ENCODE measurements at regions not wholly inside any gene's neighbourhood (a gene's known extent, or its start where the extent isn't known, plus 50 kb on each side); places are given as distances from the start of the nearest gene placed in this dataset.
"Not testable (repeated sequence)": the region's sequence is repeated elsewhere in the genome, so short reads cannot be mapped to it uniquely, and the experiment has no call there.

DNA sequence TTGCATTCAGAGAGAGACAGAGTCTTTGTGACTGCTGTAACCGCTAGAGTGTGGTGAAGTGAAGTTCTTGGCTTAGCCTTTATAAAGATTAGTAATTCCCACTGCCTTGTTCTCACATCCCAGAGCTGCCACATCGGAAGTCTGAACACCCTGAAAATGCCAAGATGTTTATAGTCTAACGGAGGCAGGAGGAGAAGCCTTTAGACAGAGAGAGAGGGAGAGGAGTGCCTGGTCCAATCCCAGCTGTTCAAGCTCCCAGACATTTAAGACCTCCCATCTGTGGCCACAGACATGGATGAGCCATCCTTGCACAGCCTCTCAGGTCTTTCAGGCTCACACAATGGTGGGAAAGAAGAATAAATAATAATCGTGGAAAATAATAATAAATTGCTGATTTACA lies 1422.8 kb upstream of the EYS start:
- no peak for DNase-seq (ENCODE audit: low read depth)
- TF ChIP-seq, protein P1, sequence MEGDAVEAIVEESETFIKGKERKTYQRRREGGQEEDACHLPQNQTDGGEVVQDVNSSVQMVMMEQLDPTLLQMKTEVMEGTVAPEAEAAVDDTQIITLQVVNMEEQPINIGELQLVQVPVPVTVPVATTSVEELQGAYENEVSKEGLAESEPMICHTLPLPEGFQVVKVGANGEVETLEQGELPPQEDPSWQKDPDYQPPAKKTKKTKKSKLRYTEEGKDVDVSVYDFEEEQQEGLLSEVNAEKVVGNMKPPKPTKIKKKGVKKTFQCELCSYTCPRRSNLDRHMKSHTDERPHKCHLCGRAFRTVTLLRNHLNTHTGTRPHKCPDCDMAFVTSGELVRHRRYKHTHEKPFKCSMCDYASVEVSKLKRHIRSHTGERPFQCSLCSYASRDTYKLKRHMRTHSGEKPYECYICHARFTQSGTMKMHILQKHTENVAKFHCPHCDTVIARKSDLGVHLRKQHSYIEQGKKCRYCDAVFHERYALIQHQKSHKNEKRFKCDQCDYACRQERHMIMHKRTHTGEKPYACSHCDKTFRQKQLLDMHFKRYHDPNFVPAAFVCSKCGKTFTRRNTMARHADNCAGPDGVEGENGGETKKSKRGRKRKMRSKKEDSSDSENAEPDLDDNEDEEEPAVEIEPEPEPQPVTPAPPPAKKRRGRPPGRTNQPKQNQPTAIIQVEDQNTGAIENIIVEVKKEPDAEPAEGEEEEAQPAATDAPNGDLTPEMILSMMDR (IDR thresholded peaks at IDR 0.05; ENCODE audit: insufficient read depth, low read depth, low read length) = no peak
- no peak overlapping the region for H3K4me3 ChIP-seq (ENCODE audit: low read depth, low read length)

DNA sequence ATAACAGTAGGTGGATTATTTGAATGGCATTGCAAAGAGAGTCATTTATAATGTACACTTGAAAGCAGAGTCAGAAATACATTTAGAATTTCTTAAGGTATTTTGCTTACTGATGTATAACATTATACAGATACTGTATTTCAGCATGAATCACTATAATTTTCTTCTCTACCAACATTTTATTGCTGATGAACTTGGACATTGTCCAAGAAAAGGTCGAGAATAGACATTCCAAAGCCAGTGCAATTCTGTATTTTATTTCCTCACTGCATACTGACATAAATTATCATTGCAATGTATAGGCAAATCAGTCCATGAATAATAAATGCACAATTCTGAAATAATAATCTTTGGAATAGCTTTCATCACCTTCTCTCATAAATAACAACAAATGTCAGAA lies 1420.0 kb upstream of the EYS start:
- no peak overlapping the region for H3K4me3 ChIP-seq (ENCODE audit: low read depth, low read length)
- TF ChIP-seq, protein P1 (IDR thresholded peaks at IDR 0.05; ENCODE audit: insufficient read depth, low read depth, low read length) = no peak
- DNase-seq (ENCODE audit: low read depth) = no peak

DNA sequence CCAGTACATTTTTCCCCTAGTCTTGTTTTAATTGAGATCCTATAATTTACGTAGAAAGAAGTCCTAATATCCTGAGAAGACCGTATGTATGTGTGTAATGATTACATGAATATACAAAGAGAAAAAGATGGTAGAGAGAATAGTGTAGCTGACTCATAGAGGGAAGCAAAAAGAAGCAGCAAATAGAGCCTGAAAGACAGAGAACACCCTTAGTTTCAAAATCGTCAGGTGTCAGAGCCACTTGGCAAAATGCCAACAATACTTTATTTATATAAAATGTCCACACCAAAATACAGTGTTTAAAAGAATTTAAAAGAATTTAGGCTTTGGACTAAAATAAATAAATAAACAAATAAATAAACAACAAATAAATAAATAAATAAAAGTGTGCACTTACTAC lies 1414.1 kb upstream of the EYS start:
- no peak overlapping the region for H3K4me3 ChIP-seq (ENCODE audit: low read depth, low read length)
- TF ChIP-seq, protein P1 (IDR thresholded peaks at IDR 0.05; ENCODE audit: insufficient read depth, low read depth, low read length) = no peak
- no peak for DNase-seq (ENCODE audit: low read depth)

DNA sequence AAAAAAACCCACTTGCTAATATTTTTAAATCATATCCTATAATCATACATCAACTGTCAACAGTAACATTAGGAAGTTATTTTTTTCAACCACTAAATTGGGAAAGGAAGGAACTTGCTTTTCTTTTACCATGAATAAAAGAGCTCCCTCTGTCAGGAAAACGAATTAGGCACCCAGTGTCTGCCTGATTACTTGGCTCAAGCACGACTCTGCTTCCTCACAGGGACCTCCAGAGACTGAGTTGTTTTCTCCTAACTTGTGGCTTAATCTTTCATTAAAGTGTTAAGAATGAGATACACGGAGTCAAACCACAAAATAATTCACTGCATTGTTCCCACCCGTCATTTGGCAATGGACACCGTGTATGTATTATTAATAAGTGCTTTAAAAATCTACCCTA lies 1405.1 kb upstream of the EYS start:
- DNase-seq (ENCODE audit: low read depth) = no peak
- TF ChIP-seq, protein P1 (IDR thresholded peaks at IDR 0.05; ENCODE audit: insufficient read depth, low read depth, low read length) = no peak
- no peak overlapping the region for H3K4me3 ChIP-seq (ENCODE audit: low read depth, low read length)

DNA sequence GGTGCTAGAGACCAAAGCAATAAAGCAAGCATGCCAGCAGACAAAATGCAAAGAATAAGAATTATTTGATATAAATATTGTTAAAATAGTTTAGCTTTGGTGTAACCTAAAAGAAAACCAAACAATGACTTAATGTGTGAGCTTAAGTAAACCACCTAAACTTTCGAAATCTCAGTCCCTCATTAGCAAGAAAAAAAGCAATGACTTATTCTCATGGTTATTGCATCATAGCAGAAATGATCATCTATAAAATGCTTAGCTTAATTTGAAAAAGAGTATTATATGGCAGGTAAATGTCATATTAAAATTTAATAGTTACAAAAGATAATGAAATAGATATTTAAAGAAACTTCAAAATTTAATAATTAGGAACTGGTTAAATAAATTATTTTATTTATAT lies 1395.7 kb upstream of the EYS start:
- no peak overlapping the region for H3K4me3 ChIP-seq (ENCODE audit: low read depth, low read length)
- DNase-seq (ENCODE audit: low read depth) = peak; percentile 7
- TF ChIP-seq, protein P1 (IDR thresholded peaks at IDR 0.05; ENCODE audit: insufficient read depth, low read depth, low read length) = no peak

DNA sequence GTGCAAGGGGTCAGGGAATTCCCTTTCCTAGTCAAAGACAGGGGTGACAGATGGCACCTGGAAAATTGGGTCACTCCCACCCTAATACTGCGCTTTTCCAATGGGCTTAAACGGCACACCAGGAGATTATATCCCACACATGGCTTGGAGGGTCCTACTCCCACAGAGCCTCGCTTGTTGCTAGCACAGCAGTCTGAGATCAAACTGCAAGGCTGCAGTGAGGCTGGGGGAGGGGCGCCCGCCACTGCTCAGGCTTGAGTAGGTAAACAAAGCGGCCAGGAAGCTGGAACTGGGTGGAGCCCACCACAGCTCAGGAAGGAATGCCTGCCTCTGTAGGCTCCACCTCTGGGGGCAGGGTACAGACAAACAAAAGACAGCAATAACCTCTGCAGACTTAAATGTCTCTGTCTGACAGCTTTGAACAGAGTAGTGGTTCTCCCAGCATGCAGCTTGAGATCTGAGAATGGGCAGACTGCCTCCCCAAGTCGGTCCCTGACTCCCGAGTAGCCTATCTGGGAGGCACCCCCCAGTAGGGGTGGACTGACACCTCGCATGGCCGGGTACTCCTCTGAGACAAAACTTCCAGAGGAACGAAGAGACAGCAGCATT lies 1388.7 kb upstream of the EYS start:
- DNase-seq (ENCODE audit: low read depth) = not testable (repeated sequence)

DNA sequence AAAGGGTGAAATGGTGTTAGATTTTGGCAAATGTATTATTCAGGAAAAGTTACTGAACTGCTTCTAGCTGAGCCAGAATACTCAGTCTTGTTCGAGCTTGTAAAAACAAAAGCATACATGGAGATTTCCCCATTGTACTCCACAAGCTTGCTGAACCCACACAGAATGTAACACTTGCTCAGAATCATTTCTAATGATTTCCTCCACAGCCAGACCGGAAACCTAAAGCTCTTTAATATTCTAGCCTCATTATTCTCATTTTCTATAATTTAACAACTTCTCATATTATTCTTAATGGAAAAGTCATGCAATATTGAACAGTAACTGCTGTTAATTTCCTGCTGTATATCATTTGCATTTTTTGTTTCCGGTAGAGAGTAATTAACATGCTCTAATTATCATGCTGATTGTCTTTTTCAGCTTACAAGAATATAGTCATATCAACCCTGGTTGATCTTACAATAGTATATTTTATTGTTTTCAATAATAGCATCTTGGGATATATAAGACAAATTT lies 1387.5 kb upstream of the EYS start:
- TF ChIP-seq, protein P1 (IDR thresholded peaks at IDR 0.05; ENCODE audit: insufficient read depth, low read depth, low read length) = no peak
- DNase-seq (ENCODE audit: low read depth) = no peak
- H3K4me3 ChIP-seq (ENCODE audit: low read depth, low read length) = no peak overlapping the region

More for the DNA sequence above, 1388.7 kb upstream of the EYS start:
- H3K4me3 ChIP-seq (ENCODE audit: low read depth, low read length) = not testable (repeated sequence)
